ENCODE measurements at regions not wholly inside any gene's neighbourhood (a gene's known extent, or its start where the extent isn't known, plus 50 kb on each side); places are given as distances from the start of the nearest gene placed in this dataset.

- ATAC-seq (no peak), DNase-seq (no peak)
- no peaks in the 10 kb centered on the region for H3K36me3 Mint-ChIP-seq (ENCODE audit: low read depth)
- no peak overlapping the region for H3K27ac Mint-ChIP-seq
- H3K4me1 Mint-ChIP-seq, result no peaks in the 10 kb centered on the region
- H3K9me3 Mint-ChIP-seq, result peaks cover 3% of the 10 kb centered on the region
- no peaks in the 10 kb centered on the region for H3K27me3 Mint-ChIP-seq
- no peak overlapping the region for H3K4me3 Mint-ChIP-seq
Observed at GRCh38 chr2:147468349-147468748, 376.5 kb upstream of the ACVR2A start.

- Mint-ChIP-seq H3K36me3 (ENCODE audit: low read depth) (no peaks in the 10 kb centered on the region), H3K4me3 (no peak overlapping the region), H3K27ac (no peak overlapping the region), H3K27me3 (no peaks in the 10 kb centered on the region), H3K9me3 (peaks cover 3% of the 10 kb centered on the region), H3K4me1 (no peaks in the 10 kb centered on the region)
- DNase-seq, result no peak
- no peak for ATAC-seq
Observed at GRCh38 chr2:147467441-147467840, 377.4 kb upstream of the ACVR2A start.

GRCh38 chr2:147464737-147465357 is 380.0 kb upstream of the ACVR2A start:
- Mint-ChIP-seq H3K9me3 (no peaks in the 10 kb centered on the region), H3K27me3 (no peaks in the 10 kb centered on the region), H3K4me1 (no peaks in the 10 kb centered on the region), H3K36me3 (ENCODE audit: low read depth) (no peaks in the 10 kb centered on the region), H3K27ac (no peak overlapping the region), H3K4me3 (no peak overlapping the region)
- ATAC-seq (no peak), DNase-seq (no peak)

GRCh38 chr2:147463881-147464520 is 380.8 kb upstream of the ACVR2A start:
- H3K4me3 Mint-ChIP-seq, result no peak overlapping the region
- H3K27me3 Mint-ChIP-seq, result no peaks in the 10 kb centered on the region
- no peaks in the 10 kb centered on the region for H3K36me3 Mint-ChIP-seq (ENCODE audit: low read depth)
- H3K9me3 Mint-ChIP-seq, result no peaks in the 10 kb centered on the region
- no peaks in the 10 kb centered on the region for H3K4me1 Mint-ChIP-seq
- no peak for ATAC-seq
- DNase-seq, result no peak
- no peak overlapping the region for H3K27ac Mint-ChIP-seq

GRCh38 chr2:147460155-147460554 is 384.7 kb upstream of the ACVR2A start:
- no peaks in the 10 kb centered on the region for H3K9me3 Mint-ChIP-seq
- H3K27me3 Mint-ChIP-seq, result no peaks in the 10 kb centered on the region
- no peaks in the 10 kb centered on the region for H3K36me3 Mint-ChIP-seq (ENCODE audit: low read depth)
- no peak for ATAC-seq
- no peaks in the 10 kb centered on the region for H3K4me1 Mint-ChIP-seq
- no peak for DNase-seq
- H3K4me3 Mint-ChIP-seq, result no peak overlapping the region
- H3K27ac Mint-ChIP-seq, result no peak overlapping the region

- DNase-seq, result no peak
- H3K4me1 Mint-ChIP-seq, result no peaks in the 10 kb centered on the region
- no peak for ATAC-seq
- no peaks in the 10 kb centered on the region for H3K9me3 Mint-ChIP-seq
- H3K36me3 Mint-ChIP-seq (ENCODE audit: low read depth), result no peaks in the 10 kb centered on the region
- H3K27me3 Mint-ChIP-seq, result no peaks in the 10 kb centered on the region
- no peak overlapping the region for H3K27ac Mint-ChIP-seq
- H3K4me3 Mint-ChIP-seq, result no peak overlapping the region
Observed at GRCh38 chr2:147456779-147457178, 388.1 kb upstream of the ACVR2A start.

- DNase-seq (no peak), ATAC-seq (no peak)
- Mint-ChIP-seq H3K4me1 (no peaks in the 10 kb centered on the region), H3K27ac (no peak overlapping the region), H3K36me3 (ENCODE audit: low read depth) (no peaks in the 10 kb centered on the region), H3K27me3 (no peaks in the 10 kb centered on the region), H3K4me3 (no peak overlapping the region), H3K9me3 (no peaks in the 10 kb centered on the region)
Observed at GRCh38 chr2:147451902-147452515, 392.8 kb upstream of the ACVR2A start.

- no peak overlapping the region for H3K4me3 Mint-ChIP-seq
- H3K27me3 Mint-ChIP-seq, result no peaks in the 10 kb centered on the region
- H3K27ac Mint-ChIP-seq, result no peak overlapping the region
- no peaks in the 10 kb centered on the region for H3K4me1 Mint-ChIP-seq
- no peak for ATAC-seq
- H3K9me3 Mint-ChIP-seq, result no peaks in the 10 kb centered on the region
- H3K36me3 Mint-ChIP-seq (ENCODE audit: low read depth), result no peaks in the 10 kb centered on the region
- DNase-seq, result no peak
Observed at GRCh38 chr2:147450661-147451510, 393.9 kb upstream of the ACVR2A start.

- Mint-ChIP-seq H3K36me3 (ENCODE audit: low read depth) (no peaks in the 10 kb centered on the region), H3K4me3 (no peak overlapping the region), H3K27me3 (no peaks in the 10 kb centered on the region), H3K27ac (no peak overlapping the region), H3K4me1 (no peaks in the 10 kb centered on the region), H3K9me3 (no peaks in the 10 kb centered on the region)
- ATAC-seq (peak; percentile 52), DNase-seq (no peak)
Observed at GRCh38 chr2:147449323-147449991, 395.4 kb upstream of the ACVR2A start.

- Mint-ChIP-seq H3K9me3 (peaks cover 3% of the 10 kb centered on the region), H3K27me3 (no peaks in the 10 kb centered on the region), H3K27ac (no peak overlapping the region), H3K36me3 (ENCODE audit: low read depth) (no peaks in the 10 kb centered on the region), H3K4me3 (no peak overlapping the region), H3K4me1 (no peaks in the 10 kb centered on the region)
- ATAC-seq (no peak), DNase-seq (no peak)
Observed at GRCh38 chr2:147442816-147443215, 402.0 kb upstream of the ACVR2A start.

GRCh38 chr2:147441182-147441581 is 403.6 kb upstream of the ACVR2A start:
- Mint-ChIP-seq H3K9me3 (peaks cover 3% of the 10 kb centered on the region), H3K4me1 (no peaks in the 10 kb centered on the region), H3K36me3 (ENCODE audit: low read depth) (no peaks in the 10 kb centered on the region), H3K27me3 (no peaks in the 10 kb centered on the region), H3K4me3 (no peak overlapping the region), H3K27ac (no peak overlapping the region)
- ATAC-seq (no peak), DNase-seq (no peak)

GRCh38 chr2:147440734-147441133 is 404.1 kb upstream of the ACVR2A start:
- Mint-ChIP-seq H3K27me3 (no peaks in the 10 kb centered on the region), H3K9me3 (peaks cover 3% of the 10 kb centered on the region), H3K27ac (no peak overlapping the region), H3K4me3 (no peak overlapping the region), H3K36me3 (ENCODE audit: low read depth) (no peaks in the 10 kb centered on the region), H3K4me1 (no peaks in the 10 kb centered on the region)
- ATAC-seq, result no peak
- no peak for DNase-seq

- Mint-ChIP-seq H3K4me1 (no peaks in the 10 kb centered on the region), H3K36me3 (ENCODE audit: low read depth) (no peaks in the 10 kb centered on the region), H3K4me3 (no peak overlapping the region), H3K27ac (no peak overlapping the region), H3K27me3 (no peaks in the 10 kb centered on the region), H3K9me3 (peaks cover 3% of the 10 kb centered on the region)
- DNase-seq, result no peak
- ATAC-seq, result no peak
Observed at GRCh38 chr2:147439986-147440385, 404.8 kb upstream of the ACVR2A start.

- ATAC-seq (no peak), DNase-seq (no peak)
- H3K27me3 Mint-ChIP-seq, result no peaks in the 10 kb centered on the region
- no peaks in the 10 kb centered on the region for H3K4me1 Mint-ChIP-seq
- peaks cover 3% of the 10 kb centered on the region for H3K9me3 Mint-ChIP-seq
- no peak overlapping the region for H3K4me3 Mint-ChIP-seq
- H3K27ac Mint-ChIP-seq, result no peak overlapping the region
- H3K36me3 Mint-ChIP-seq (ENCODE audit: low read depth), result no peaks in the 10 kb centered on the region
Observed at GRCh38 chr2:147438882-147439281, 405.9 kb upstream of the ACVR2A start.
